HepG2 (cell line): ENCODE measurements at regions not wholly inside any gene's neighbourhood (a gene's known extent, or its start where the extent isn't known, plus 50 kb on each side); places are given as distances from the start of the nearest gene placed in this dataset.

ENCODE experiments used
- ARNT ChIP-seq: fragments of 450-650 bp; IDR thresholded peaks from 2 replicates; pipeline ENCODE4 v1.6.1; 2017
- FOSL1 ChIP-seq: sonication (generic); formaldehyde crosslinking; IDR thresholded peaks from 2 replicates; pipeline ENCODE4 v1.9.0; 2021; ENCODE audit warnings: missing genetic modification reagents, borderline replicate concordance
- TAF1 ChIP-seq: sonication (generic); formaldehyde crosslinking; IDR thresholded peaks from 2 replicates; pipeline ENCODE4 v1.4.0; 2020; ENCODE audit warnings: missing genetic modification reagents
- USF2 ChIP-seq, 2 experiments: sonication (generic) in 1 of 2; formaldehyde crosslinking in 1 of 2; IDR thresholded peaks; 2 replicates each; pipeline versions ENCODE4 v1.5.1 to v1.6.1; 2011 to 2020; ENCODE audit warnings: borderline replicate concordance in 1 of 2, low read depth in 1 of 2, low read length in 1 of 2, mild to moderate bottlenecking in 1 of 2, missing genetic modification reagents in 1 of 2, moderate library complexity in 1 of 2
- YY1 ChIP-seq: IDR thresholded peaks from 2 replicates; pipeline ENCODE4 v1.6.1; 2011; ENCODE audit warnings: low read length, low read depth, moderate library complexity, mild to moderate bottlenecking; ENCODE audit not compliant: insufficient read depth, insufficient replicate concordance
- ZBTB37 ChIP-seq: sonication (generic); formaldehyde crosslinking; IDR thresholded peaks from 2 replicates; pipeline ENCODE4 v1.4.0; 2020; ENCODE audit warnings: mild to moderate bottlenecking, missing genetic modification reagents
- ZNF18 ChIP-seq: sonication (generic); formaldehyde crosslinking; IDR thresholded peaks from 2 replicates; pipeline ENCODE4 v1.8.0; 2022; ENCODE audit warnings: mild to moderate bottlenecking, missing genetic modification reagents; ENCODE audit not compliant: insufficient replicate concordance

GRCh38 chr9:87829756-87830155 lies 52.9 kb upstream of the SPATA31E1 start:
- TF ChIP-seq ARNT (no peak), ZBTB37 (no peak), YY1 (no peak), ZNF18 (CRISPR knock-in tag) (no peak), USF2 (IDR thresholded peaks at IDR 0.05; ENCODE audit: low read depth, low read length) (no peak), USF2 (CRISPR knock-in tag; IDR thresholded peaks at IDR 0.05; ENCODE audit: borderline replicate concordance) (no peak), FOSL1 (CRISPR knock-in tag) (no peak), TAF1 (CRISPR knock-in tag) (no peak)
